GM23248 (cell line): ENCODE measurements at regions not wholly inside any gene's neighbourhood (a gene's known extent, or its start where the extent isn't known, plus 50 kb on each side); places are given as distances from the start of the nearest gene placed in this dataset.

Source experiments
- EZH2 ChIP-seq: fragments of 200-600 bp; sonication (generic); IDR thresholded peaks from 2 replicates; pipeline ENCODE4 v1.6.1; 2018; ENCODE audit warnings: antibody characterized with exemption, mild to moderate bottlenecking; ENCODE audit not compliant: insufficient read depth, poor library complexity, severe bottlenecking
- EZH2phosphoT487 ChIP-seq: fragments of 200-600 bp; sonication (generic); IDR thresholded peaks from 2 replicates; pipeline ENCODE4 v1.6.1; 2018; ENCODE audit warnings: antibody characterized with exemption, moderate library complexity, mild to moderate bottlenecking, low read depth; ENCODE audit not compliant: insufficient read depth

DNA sequence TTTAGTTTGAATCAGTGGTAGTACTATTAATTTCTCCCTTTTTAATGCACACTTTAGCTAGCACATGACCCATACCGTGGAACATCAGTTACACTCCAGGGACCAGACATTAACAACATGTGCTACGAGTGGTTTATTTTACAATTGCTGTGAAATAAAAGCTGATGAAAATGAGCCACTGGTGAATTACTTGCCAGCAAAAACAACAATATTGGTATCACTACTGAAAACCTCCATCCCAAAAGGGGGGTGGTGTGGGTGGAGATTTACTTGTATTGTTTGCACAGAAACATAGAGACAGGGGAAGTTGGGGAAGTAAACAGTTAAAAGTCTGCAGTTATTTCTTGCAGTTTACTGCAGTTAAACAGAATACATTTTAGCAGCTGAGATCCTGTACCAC is 369.6 kb upstream of the GRAMD2B start:
- TF ChIP-seq EZH2phosphoT487 (no peak), EZH2 (no peak)
